ENCODE measurements at regions not wholly inside any gene's neighbourhood (a gene's known extent, or its start where the extent isn't known, plus 50 kb on each side); places are given as distances from the start of the nearest gene placed in this dataset.

- no peak for DNase-seq
These were observed 280.7 kb upstream of the PLET1 start for GRCh38 chr11:112541140-112542046.

- DNase-seq = no peak
These were observed 281.8 kb upstream of the PLET1 start for GRCh38 chr11:112542479-112542878.

- no peak for DNase-seq
These were observed 282.7 kb upstream of the PLET1 start for GRCh38 chr11:112543390-112543789.

- no peak for DNase-seq
These were observed 288.0 kb upstream of the PLET1 start for GRCh38 chr11:112548641-112549040.

- no peak for DNase-seq
These were observed 292.6 kb upstream of the PLET1 start for GRCh38 chr11:112553205-112553731.

- no peak for DNase-seq
These were observed 293.9 kb upstream of the PLET1 start for GRCh38 chr11:112554586-112554985.

GRCh38 chr11:112555491-112556364 is 295.1 kb upstream of the PLET1 start:
- no peak for DNase-seq

GRCh38 chr11:112558691-112559090 is 298.0 kb upstream of the PLET1 start:
- DNase-seq = no peak

- no peak for DNase-seq
These were observed 303.1 kb upstream of the PLET1 start for GRCh38 chr11:112563808-112564207.

GRCh38 chr11:112564228-112564955 is 303.7 kb upstream of the PLET1 start:
- no peak for DNase-seq

GRCh38 chr11:112565551-112565950 is 304.9 kb upstream of the PLET1 start:
- DNase-seq = no peak

- DNase-seq = no peak
These were observed 305.5 kb upstream of the PLET1 start for GRCh38 chr11:112566124-112566523.

GRCh38 chr11:112570333-112570732 is 309.7 kb upstream of the PLET1 start:
- DNase-seq = no peak

GRCh38 chr11:112579282-112579681 is 318.6 kb upstream of the PLET1 start:
- DNase-seq = no peak

- no peak for DNase-seq
These were observed 320.2 kb upstream of the PLET1 start for GRCh38 chr11:112580864-112581263.

GRCh38 chr11:112581747-112582146 is 321.1 kb upstream of the PLET1 start:
- no peak for DNase-seq

- DNase-seq = no peak
These were observed 321.7 kb upstream of the PLET1 start for GRCh38 chr11:112582366-112582765.

GRCh38 chr11:112583261-112583893 is 322.7 kb upstream of the PLET1 start:
- no peak for DNase-seq

- DNase-seq = no peak
These were observed 324.0 kb upstream of the PLET1 start for GRCh38 chr11:112584672-112585071.

- no peak for DNase-seq
These were observed 327.0 kb upstream of the PLET1 start for GRCh38 chr11:112587664-112588063.

- DNase-seq = no peak
These were observed 327.6 kb upstream of the PLET1 start for GRCh38 chr11:112588252-112588694.

GRCh38 chr11:112589155-112589554 is 328.5 kb upstream of the PLET1 start:
- no peak for DNase-seq

Measured in T1000 (cell line).